ENCODE measurements at regions not wholly inside any gene's neighbourhood (a gene's known extent, or its start where the extent isn't known, plus 50 kb on each side); places are given as distances from the start of the nearest gene placed in this dataset.

DNA sequence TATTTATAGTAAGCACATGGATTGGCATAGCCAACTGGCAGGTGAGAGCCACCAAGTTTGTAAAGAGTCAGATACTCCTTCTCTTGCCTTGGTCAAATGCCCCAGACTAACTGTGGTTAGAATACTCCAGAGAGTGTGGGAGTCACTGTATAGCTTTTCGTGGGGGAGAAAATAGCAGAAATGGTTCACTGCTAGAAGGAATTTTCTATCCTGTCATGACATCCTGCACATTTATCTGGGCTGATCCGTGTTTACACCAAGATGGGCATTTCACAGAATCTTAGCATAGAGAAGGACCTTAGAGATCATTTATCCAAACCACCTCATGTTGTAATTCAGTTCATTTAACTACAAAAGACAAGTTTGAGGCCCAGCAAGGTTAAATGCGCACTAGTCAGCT is 460.8 kb downstream of the ENC1 start:
- DNase-seq (ENCODE audit: low read depth) = no peak
- H3K4me3 ChIP-seq (ENCODE audit: control insufficient read depth, low read depth, low read length) = no peak overlapping the region
- TF ChIP-seq, protein P1, sequence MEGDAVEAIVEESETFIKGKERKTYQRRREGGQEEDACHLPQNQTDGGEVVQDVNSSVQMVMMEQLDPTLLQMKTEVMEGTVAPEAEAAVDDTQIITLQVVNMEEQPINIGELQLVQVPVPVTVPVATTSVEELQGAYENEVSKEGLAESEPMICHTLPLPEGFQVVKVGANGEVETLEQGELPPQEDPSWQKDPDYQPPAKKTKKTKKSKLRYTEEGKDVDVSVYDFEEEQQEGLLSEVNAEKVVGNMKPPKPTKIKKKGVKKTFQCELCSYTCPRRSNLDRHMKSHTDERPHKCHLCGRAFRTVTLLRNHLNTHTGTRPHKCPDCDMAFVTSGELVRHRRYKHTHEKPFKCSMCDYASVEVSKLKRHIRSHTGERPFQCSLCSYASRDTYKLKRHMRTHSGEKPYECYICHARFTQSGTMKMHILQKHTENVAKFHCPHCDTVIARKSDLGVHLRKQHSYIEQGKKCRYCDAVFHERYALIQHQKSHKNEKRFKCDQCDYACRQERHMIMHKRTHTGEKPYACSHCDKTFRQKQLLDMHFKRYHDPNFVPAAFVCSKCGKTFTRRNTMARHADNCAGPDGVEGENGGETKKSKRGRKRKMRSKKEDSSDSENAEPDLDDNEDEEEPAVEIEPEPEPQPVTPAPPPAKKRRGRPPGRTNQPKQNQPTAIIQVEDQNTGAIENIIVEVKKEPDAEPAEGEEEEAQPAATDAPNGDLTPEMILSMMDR (IDR thresholded peaks at IDR 0.05; ENCODE audit: control insufficient read depth, insufficient read depth, low read depth, low read length, missing control alignments) = no peak

DNA sequence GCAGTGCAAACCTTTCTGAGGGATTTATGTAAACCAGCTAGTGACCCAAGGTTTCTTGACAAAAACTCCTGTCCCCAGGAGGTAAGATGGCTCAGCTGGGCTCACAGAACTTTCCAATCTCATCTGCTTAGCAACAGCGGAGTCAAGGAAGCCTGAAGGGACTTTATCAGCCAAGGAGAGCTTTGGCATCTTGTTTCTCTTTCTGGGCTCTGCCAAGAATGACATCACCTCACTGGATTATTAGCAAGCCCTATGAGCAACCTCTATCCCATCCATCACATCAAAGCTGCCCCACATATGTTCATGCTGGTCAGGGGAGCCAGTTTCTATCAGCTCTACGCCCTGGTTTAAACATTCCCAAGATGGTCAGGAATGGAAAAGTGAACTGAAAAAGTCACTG is 461.3 kb downstream of the ENC1 start:
- TF ChIP-seq, protein P1 (IDR thresholded peaks at IDR 0.05; ENCODE audit: control insufficient read depth, insufficient read depth, low read depth, low read length, missing control alignments) = no peak
- no peak overlapping the region for H3K4me3 ChIP-seq (ENCODE audit: control insufficient read depth, low read depth, low read length)
- DNase-seq (ENCODE audit: low read depth) = peak; percentile 65

DNA sequence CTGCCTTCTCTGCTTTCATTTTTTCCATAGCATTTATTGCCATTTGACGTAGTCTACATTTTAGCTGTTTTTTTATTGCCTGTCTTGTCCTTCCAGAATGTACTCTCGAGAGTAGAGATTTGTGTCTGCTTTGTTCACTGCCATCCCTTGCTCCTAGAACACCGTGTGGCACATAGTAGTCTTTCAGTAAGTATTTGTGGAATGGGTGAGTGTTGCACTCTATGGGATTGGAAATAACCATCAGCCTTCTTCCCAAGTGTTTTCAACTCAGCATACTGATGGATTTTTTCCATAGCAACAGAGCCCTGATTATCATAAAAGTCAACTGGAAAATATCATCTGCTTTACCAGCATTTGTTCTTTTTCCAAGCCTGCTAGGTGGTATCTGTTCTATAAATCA is 462.6 kb downstream of the ENC1 start:
- no peak for DNase-seq (ENCODE audit: low read depth)
- H3K4me3 ChIP-seq (ENCODE audit: control insufficient read depth, low read depth, low read length) = no peak overlapping the region
- TF ChIP-seq, protein P1 (IDR thresholded peaks at IDR 0.05; ENCODE audit: control insufficient read depth, insufficient read depth, low read depth, low read length, missing control alignments) = no peak

DNA sequence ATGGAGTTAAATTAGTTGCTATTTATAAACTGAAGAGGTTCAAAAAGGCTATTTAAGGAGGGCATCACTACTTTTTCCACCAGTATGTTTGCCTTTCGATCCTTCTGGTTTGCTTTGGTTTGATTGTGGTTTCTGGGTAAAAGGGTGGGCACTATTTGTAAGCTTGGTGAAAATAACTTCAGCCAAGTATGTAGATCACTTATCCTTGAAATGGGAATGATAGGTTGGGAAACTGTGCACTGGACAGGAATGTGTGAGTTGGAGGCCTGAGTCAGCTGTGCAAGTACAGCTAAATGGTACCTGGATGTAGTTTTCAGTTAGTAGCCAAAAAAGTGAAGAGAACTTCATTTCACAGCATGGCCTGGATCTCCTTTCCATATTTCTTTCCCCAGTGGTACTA is 466.2 kb downstream of the ENC1 start:
- TF ChIP-seq, protein P1 (IDR thresholded peaks at IDR 0.05; ENCODE audit: control insufficient read depth, insufficient read depth, low read depth, low read length, missing control alignments) = no peak
- no peak for DNase-seq (ENCODE audit: low read depth)
- no peak overlapping the region for H3K4me3 ChIP-seq (ENCODE audit: control insufficient read depth, low read depth, low read length)

DNA sequence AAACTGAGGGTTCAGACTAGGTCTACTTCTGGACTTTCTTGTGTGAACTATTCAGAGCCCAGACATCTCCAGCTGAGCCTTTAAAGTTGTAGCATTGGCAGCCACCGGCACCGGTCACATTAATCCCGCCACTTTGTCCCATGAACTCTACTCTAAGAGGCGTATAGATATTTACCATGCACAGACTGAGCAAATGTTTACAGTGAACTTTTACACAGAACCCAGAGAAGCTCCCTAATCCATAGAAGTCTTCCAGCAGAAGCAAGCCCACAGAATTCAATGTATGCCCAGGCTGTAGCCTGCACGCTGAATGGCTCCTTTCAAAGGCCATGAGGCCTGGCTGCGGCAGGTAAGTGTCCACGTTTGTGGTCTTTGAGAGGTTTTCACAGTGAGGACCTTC is 466.9 kb downstream of the ENC1 start:
- no peak for DNase-seq (ENCODE audit: low read depth)
- TF ChIP-seq, protein P1 (IDR thresholded peaks at IDR 0.05; ENCODE audit: control insufficient read depth, insufficient read depth, low read depth, low read length, missing control alignments) = no peak
- no peak overlapping the region for H3K4me3 ChIP-seq (ENCODE audit: control insufficient read depth, low read depth, low read length)

DNA sequence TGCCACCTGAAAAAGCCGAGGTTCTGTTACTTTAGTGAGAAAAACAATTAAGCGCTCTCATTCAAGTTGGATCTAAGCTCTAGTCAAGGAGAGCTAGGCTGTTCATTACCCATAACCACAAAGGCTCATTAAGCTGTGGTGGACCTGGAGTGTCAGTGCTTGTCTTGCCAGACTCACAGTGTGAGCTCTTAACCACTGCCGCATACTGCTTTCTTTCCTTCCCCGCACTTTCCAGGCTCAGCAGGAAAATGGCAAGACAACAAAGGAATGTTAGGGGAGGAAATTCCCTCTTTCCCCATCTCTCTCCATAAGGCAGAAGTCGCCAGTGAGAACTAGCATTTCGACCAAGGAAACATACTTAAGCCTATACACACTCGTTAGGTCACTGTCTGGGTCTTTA is 467.3 kb downstream of the ENC1 start:
- H3K4me3 ChIP-seq (ENCODE audit: control insufficient read depth, low read depth, low read length) = no peak overlapping the region
- DNase-seq (ENCODE audit: low read depth) = no peak
- TF ChIP-seq, protein P1 (IDR thresholded peaks at IDR 0.05; ENCODE audit: control insufficient read depth, insufficient read depth, low read depth, low read length, missing control alignments) = no peak

DNA sequence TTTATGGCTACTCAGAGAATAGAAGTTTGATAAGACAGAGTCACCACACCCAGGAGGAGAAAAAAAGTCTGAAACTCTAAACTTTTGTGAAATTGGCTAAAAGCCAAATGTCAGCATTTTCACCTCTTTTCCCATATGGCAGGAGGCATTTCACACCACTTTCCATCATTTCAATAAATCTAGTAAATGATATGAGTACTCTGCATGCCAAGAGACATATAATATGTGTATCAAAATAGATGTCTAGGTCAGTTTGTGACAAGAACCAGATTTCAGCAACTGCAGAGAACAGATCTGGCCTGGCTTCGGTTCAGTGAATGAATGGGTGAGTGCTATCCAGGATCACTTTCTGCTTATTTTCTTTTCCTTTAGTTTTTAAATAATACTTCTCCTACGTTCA is 470.8 kb downstream of the ENC1 start:
- TF ChIP-seq, protein P1 (IDR thresholded peaks at IDR 0.05; ENCODE audit: control insufficient read depth, insufficient read depth, low read depth, low read length, missing control alignments) = no peak
- DNase-seq (ENCODE audit: low read depth) = no peak
- no peak overlapping the region for H3K4me3 ChIP-seq (ENCODE audit: control insufficient read depth, low read depth, low read length)
